Rectal smooth muscle tissue (tissue), 1 donor: ENCODE measurements at regions not wholly inside any gene's neighbourhood (a gene's known extent, or its start where the extent isn't known, plus 50 kb on each side); places are given as distances from the start of the nearest gene placed in this dataset.

Experiments used
- H3K27ac ChIP-seq: one replicate; pipeline ENCODE4 v1.7.0; 2013; ENCODE audit warnings: low read depth, low read length, inconsistent platforms
- H3K27me3 ChIP-seq: one replicate; pipeline ENCODE4 v1.7.0; 2013; ENCODE audit warnings: low read length; ENCODE audit not compliant: control insufficient read depth, insufficient read depth
- H3K36me3 ChIP-seq: one replicate; pipeline ENCODE4 v1.7.0; 2013; ENCODE audit warnings: low read length; ENCODE audit not compliant: control insufficient read depth, insufficient read depth
- H3K4me1 ChIP-seq: one replicate; pipeline ENCODE4 v1.7.0; 2013; ENCODE audit warnings: low read length; ENCODE audit not compliant: control insufficient read depth, insufficient read depth
- H3K4me3 ChIP-seq: one replicate; pipeline ENCODE4 v1.7.0; 2013; ENCODE audit warnings: low read length
- H3K9ac ChIP-seq: one replicate; pipeline ENCODE4 v1.7.0; 2013; ENCODE audit warnings: low read length

DNA sequence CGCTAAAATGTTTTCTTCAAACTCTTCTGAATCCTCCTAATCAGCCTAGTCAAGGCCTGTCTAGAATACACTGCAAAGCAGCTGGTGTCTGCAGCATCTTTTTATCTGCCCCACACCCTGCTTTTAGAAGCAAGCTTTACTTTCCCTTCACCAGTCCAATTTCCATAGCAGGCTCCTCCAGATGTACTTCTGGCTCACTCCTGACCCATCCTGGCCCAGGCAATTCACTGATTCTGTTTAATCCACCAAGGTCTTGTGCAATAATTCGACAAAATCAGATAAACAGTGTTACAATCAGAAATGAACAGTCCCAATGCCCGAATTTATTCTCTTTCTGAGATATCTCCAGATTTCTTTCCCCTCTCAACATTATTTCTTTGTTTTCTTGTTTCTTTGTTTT lies 415.2 kb upstream of the SGCG start:
- Histone ChIP-seq H3K9ac (no peak overlapping the region), H3K36me3 (no peaks in the 10 kb centered on the region), H3K4me3 (no peak overlapping the region), H3K27me3 (no peaks in the 10 kb centered on the region), H3K4me1 (no peaks in the 10 kb centered on the region), H3K27ac (no peak overlapping the region)

DNA sequence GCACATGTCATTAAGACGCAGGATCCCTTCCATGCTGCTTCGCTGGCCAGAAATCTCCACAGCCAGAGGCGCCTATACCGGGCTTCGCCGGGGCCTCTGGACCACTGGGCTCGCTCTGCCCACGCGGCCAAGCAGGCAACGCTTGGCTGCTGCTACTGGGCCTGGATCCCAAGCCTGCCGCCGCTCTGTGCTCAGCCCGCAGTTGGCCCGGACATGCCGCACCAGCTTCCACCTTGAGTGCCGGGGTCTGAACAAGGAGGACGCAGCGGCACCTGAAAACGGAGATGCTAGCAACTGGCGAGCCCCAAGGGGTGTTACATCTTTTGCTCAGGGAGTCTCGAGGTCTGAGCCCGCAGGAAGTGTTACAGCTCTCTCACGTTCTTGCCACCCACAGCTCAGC lies 409.9 kb upstream of the SGCG start:
- Histone ChIP-seq H3K27me3 (no peaks in the 10 kb centered on the region), H3K4me3 (no peak overlapping the region), H3K4me1 (no peaks in the 10 kb centered on the region), H3K27ac (no peak overlapping the region), H3K36me3 (no peaks in the 10 kb centered on the region), H3K9ac (no peak overlapping the region)

DNA sequence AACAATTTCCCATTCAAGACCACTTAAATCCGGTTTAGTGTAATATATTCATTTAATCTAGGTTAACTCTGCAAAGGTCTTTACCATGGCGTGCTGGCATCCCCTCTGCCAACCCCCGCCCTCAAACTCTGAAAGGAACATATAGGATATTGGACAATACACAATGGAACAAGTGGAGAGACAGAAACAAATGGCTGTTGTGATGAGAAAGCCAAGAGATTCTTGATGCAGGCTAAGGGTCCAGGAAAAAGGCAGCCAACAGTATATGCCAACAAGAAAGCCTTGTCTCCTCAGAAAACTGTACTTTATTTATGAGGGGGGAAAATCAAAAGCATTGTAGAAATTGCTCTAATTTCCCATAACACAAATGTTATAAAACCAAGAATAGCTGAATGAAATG lies 407.3 kb upstream of the SGCG start:
- Histone ChIP-seq H3K27ac (no peak overlapping the region), H3K4me1 (no peaks in the 10 kb centered on the region), H3K36me3 (no peaks in the 10 kb centered on the region), H3K27me3 (no peaks in the 10 kb centered on the region), H3K9ac (no peak overlapping the region), H3K4me3 (no peak overlapping the region)

DNA sequence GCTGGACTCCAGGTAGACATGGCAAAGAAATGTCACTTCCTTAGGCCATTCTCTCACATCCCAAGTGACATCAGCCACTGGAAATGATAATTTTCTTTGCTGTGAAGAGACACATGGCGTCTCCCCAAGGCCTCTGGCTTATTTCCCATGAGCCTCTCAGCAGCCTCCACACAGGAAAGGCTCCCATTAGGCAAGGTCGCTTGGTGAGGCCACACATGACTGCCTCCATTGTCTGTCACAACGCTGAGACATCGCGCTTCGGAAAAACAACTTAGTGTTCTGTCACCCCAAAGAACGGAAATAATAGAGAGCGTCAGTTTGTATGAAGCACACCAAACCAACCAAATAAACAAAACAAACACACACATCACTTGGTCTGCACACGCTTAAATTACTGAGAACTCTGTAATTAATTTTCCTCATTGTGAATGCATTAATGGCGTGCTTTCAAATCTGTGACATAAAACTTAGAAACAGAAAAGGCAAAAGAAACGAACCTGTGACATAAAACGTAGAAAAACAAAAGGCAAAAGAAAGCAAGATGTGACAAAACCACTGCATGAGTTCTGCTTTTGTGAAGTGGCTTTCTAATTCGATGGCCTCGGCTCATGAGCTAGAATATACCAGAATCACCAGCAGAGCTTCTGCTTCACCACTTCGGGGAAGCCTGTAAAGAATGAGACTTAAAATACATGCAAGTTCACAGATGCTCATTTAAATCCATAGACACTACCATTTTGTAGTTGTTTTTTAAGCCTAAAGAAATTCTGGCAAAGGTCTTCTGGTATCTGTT lies 404.2 kb upstream of the SGCG start:
- Histone ChIP-seq H3K9ac (no peak overlapping the region), H3K36me3 (no peaks in the 10 kb centered on the region), H3K4me3 (no peak overlapping the region)

DNA sequence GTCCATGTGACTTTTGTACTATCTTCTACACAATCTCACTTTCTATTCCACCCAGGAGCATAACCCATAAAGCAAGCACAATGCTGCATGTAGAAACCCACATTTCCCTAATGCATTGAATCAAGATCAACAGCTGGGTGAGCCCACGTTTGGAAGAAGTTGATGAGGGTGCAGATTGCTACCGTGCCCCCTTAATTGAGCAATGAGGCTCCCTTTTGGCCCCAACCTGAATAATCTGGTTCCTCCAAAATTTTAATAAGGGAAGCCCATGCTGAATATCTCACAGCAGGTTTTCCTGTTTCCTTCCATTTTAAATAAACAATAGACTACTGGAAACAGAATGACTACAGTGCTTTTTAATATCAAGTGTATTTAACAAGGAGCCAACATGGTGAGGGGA lies 403.6 kb upstream of the SGCG start:
- Histone ChIP-seq H3K36me3 (no peaks in the 10 kb centered on the region), H3K9ac (no peak overlapping the region), H3K27me3 (no peaks in the 10 kb centered on the region), H3K4me3 (no peak overlapping the region), H3K27ac (no peak overlapping the region), H3K4me1 (no peaks in the 10 kb centered on the region)

More for the DNA sequence above, 404.2 kb upstream of the SGCG start:
- H3K27me3 ChIP-seq: no peaks in the 10 kb centered on the region
- no peak overlapping the region for H3K27ac ChIP-seq
- H3K4me1 ChIP-seq: no peaks in the 10 kb centered on the region

DNA sequence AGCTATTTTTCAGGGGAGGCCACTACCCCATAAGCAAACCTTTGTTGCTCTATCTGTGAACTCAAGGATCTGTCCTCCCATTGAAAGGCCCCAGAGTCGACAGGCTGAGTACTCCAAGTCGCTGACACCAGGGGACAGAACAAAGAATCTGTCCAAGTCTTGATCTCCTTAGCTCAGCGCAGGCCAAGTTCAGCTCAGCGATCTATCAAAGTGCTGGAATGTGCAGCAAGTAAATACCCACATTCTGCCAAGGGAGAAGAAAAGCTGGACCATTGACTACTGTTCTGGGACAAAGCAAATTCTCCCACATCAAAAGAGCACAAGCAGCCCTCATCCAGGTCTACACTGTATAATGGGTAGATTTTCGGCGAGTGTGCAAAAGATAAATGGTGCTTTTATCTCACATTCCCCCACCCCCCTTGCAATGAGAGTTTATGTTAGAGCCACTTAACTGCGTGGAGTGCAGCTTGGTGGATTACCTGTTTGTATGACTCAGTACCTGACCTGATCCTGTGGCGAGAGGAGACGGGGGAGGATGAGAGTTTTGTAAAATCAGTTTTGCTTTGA lies 391.7 kb upstream of the SGCG start:
- Histone ChIP-seq H3K4me1 (no peaks in the 10 kb centered on the region), H3K27me3 (no peaks in the 10 kb centered on the region), H3K9ac (no peak overlapping the region), H3K4me3 (no peak overlapping the region), H3K27ac (no peak overlapping the region), H3K36me3 (no peaks in the 10 kb centered on the region)

DNA sequence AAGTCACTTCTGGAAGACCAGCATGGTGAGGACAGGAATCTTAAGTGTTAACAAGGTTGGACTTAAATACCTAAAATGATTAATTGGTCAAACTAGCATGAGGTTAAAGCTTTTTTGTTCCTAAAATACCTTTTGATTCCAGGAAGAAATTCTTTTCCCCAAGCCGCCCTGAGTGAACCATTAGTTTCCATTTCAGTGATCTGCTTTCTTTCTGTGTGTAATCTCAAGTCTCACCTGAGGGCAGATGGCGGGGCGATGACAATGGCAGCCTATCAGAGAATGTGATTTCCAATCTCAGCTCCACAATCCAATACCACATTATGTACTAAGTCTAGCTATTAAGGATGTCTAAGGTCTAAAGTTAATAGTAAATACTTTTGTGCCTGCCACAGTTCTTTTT lies 390.9 kb upstream of the SGCG start:
- Histone ChIP-seq H3K27me3 (no peaks in the 10 kb centered on the region), H3K27ac (no peak overlapping the region), H3K9ac (no peak overlapping the region), H3K36me3 (no peaks in the 10 kb centered on the region), H3K4me3 (no peak overlapping the region), H3K4me1 (no peaks in the 10 kb centered on the region)

DNA sequence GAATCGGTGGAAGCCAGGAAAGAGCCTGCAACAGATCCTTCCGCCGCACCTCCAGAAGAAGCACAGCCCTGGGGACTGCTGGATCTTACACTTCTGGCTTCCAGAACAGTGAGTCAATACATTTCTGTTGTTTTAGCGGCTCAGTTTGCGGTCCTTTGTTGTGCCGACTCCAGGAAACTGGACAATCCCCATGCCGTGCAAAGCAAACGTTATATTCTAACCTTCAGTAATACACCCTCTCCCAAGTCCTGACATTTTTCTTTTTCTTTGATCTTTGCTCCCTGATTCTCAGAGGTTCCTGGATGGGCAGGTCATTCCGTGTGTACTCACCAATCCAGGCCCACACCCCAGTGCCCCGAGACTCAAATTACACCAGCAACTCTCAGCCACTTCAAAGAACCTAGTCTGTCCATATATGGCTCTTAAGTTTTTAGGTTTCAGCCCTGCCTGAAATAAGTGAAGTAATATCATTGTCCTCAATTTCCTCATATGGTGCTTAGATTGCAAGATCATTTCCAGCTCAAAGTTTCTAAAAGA lies 387.1 kb upstream of the SGCG start:
- H3K9ac ChIP-seq: no peak overlapping the region
- no peaks in the 10 kb centered on the region for H3K4me1 ChIP-seq
- H3K27ac ChIP-seq: no peak overlapping the region
- no peak overlapping the region for H3K4me3 ChIP-seq
- no peaks in the 10 kb centered on the region for H3K36me3 ChIP-seq
- no peaks in the 10 kb centered on the region for H3K27me3 ChIP-seq

DNA sequence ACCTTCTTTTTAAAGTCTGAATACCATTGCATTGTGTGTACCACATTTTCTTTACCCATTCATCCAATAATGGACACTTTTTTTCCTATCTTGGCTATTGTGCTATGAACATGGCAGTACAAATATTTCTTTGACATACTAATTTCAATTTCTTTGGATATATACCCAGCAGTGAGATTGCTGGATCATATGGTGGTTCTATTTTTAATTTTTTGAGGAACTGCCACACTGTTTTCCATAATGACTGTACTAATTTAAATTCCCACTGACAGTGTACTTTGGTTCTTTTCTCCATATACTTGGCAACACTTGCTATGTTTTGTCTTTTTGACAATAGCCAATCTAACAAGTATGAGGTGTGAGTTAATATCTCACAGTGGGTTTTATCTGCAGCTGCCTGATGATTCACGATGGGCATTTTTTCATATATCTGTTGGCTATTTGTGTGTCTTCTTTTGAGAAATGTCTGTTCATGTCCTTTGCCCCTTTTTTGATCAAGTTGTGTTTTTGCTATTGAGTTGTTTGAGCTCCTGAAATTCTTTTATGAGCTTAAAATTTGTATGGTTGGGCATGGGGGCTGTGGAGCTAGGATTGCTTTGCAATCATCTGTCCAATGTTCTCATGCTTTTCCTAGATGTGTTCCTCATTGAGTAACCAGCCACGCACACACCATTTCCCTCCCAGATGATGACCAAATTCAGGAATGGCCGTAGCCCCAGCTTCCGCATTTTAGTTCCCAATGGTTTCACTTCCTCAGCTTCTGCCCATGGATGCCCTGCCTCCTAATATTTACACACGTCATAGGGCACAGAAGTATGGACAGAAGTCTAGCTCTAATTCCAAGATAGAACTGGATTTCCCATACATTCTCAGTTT lies 380.0 kb upstream of the SGCG start:
- H3K36me3 ChIP-seq: no peaks in the 10 kb centered on the region
- H3K4me3 ChIP-seq: no peak overlapping the region
- H3K4me1 ChIP-seq: no peaks in the 10 kb centered on the region
- no peak overlapping the region for H3K9ac ChIP-seq
- no peaks in the 10 kb centered on the region for H3K27me3 ChIP-seq
- no peak overlapping the region for H3K27ac ChIP-seq

DNA sequence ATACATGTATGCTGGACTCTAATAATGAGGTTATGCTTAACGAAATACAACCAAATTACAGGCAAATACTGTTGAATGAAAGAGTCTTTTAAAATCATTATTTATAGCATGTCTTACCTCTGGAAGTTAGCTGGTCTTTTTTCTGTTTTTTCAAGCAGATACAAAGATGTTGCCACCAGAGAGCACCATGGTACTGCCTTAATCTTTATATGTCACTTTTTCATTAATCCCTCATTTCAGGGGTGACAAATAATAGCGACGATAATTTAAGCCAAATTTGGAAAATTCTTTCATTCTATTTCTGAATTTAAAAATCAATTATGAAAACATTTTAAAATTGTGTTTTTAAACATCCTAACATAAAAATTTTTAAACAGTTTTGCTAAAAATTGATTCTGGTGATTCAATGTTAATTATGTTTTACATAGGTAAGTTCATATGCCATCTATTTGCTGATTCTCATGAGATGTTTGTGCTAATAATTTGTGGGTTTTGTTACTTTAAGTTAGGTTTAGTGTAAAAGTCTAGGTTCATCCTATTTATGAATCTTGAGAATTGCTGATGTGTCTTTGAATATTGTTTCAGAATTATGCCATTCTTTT lies 379.3 kb upstream of the SGCG start:
- no peaks in the 10 kb centered on the region for H3K36me3 ChIP-seq
- H3K4me1 ChIP-seq: no peaks in the 10 kb centered on the region
- H3K9ac ChIP-seq: no peak overlapping the region
- no peak overlapping the region for H3K27ac ChIP-seq
- no peak overlapping the region for H3K4me3 ChIP-seq
- no peaks in the 10 kb centered on the region for H3K27me3 ChIP-seq

DNA sequence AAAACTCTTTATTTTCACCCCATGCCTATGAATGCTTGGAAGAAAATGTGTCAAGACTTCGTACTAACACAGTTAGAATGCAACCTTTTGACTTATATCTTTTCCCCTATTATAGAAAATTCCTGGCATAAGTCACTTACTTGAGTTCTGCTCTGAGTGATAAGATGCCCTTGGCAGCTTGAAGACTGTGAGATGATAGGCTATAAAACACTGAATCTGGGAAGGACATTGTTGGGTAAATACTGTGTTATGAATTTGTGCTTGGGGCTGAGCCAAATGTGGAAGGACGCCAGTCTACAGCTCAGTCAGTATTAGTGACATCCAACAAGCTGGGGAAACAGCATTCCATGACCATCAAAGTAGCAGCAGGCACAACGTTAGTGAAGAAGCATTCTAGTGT lies 368.0 kb upstream of the SGCG start:
- Histone ChIP-seq H3K27me3 (no peaks in the 10 kb centered on the region), H3K36me3 (no peaks in the 10 kb centered on the region), H3K4me3 (no peak overlapping the region), H3K27ac (no peak overlapping the region), H3K9ac (no peak overlapping the region), H3K4me1 (no peaks in the 10 kb centered on the region)
